Suppressor macrophage (primary cell): ENCODE measurements at regions not wholly inside any gene's neighbourhood (a gene's known extent, or its start where the extent isn't known, plus 50 kb on each side); places are given as distances from the start of the nearest gene placed in this dataset.

ENCODE experiments used
- DNase-seq, 4 experiments: peaks; one replicate each; pipeline ENCODE4 v3.0.0-alpha.2; 2020 to 2022

- no peak for DNase-seq
Observed at GRCh38 chr2:120574620-120575019, 161.0 kb upstream of the GLI2 start.

DNA sequence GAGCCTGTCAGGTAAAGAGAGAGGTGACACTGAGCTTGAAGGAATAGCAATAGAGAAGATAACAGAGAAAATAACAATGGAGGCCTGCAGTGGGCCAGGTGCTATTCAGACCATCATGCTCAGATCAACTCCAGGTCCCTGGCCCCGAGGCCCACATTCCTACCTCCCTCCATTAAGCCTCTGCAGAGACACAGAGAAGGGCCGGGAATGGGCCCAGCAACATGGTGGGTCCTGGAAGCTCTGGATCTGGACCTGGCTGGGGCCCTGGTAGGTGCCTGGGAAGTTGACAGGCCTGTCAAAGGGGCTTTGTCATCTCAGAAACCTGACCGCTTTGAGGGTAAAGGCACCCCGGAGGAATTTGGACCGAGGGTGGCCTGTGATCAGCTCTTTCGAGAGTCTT, 159.7 kb upstream of the GLI2 start:
- DNase-seq: no peak

DNA sequence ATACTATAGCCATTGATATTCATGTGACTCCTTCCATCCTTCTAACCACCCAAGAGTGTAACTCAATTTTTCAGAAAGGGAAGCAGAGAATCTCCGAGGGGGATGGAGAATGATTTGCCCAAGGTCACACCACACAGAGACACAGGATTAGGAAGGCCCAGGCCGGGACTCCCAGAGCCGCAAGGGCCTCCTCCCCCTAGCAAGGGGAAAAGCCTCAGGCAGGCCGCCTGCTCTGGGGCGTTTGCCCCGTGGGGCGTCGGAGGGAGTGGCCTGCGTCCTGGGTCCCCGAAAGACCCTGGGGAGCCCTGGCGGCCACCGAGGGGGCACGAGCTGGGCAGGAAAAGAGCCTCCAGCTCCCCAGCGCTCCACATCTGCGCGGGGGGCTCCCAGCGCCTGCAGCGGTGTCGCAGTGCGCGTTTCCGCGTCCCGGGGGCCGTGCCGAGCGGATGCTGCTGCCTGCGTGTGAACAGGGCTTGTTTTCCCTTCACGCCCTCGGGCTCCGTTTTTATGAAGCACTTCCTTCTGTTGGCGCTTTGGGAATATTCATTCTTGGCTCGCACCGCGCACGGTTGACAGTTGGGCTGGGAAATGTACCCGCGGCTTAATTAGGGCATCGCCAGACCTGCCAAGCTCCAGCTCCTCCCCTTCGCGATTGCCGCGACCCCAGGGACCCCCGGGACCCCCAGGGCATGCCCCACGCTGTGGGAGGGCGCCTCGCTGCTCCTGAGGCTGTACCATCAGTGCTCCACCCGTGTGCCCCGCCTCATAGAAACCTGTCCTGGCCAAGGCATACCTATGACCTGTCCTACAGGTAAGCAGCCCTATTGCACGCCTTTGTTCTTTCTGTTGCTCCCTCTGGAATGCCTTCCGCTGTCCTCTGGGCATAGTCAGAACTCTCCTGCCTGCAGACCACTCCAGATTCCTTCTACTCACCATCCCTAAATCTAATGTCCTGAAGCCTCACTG, 158.9 kb upstream of the GLI2 start:
- no peak for DNase-seq

GRCh38 chr2:120577721-120578295, 157.9 kb upstream of the GLI2 start:
- DNase-seq: no peak

DNA sequence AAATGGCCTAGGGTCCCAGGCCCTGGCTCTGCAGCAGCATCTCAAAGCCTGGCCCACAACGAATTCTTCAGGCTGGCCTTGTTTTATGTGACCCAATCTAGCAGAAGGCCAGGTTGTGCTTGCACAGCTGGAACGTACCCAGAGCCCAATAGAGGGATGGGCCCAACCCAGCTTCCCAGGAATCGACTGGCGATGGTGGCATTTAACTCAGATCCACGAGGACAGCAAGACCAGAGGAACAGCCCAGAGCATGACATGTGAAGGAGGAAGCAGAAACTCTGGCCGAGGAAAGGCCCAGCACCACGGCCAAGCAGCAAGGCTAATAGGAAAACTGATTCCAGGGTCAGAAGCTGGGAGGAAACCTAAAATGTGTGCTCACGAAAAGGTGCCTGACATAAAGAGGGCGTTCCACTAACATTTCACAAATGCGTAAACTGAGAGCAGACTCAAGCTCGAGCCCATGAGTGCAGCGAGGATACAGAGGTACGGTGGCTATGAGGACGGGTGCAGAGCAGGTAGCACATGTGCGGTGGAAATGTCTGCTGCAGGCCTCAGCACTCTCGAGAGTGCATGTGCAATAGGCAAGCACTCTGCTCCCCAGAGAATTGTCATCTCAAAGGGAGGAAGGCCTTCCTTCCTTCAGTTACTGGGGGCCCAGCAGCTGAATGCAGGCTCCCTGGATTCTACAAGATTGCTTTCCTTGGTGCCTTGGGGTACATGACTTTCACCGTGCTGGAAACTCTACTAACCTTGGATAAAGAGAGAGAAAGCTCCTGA, 156.9 kb upstream of the GLI2 start:
- DNase-seq: no peak

GRCh38 chr2:120579916-120580685, 155.6 kb upstream of the GLI2 start:
- no peak for DNase-seq

DNA sequence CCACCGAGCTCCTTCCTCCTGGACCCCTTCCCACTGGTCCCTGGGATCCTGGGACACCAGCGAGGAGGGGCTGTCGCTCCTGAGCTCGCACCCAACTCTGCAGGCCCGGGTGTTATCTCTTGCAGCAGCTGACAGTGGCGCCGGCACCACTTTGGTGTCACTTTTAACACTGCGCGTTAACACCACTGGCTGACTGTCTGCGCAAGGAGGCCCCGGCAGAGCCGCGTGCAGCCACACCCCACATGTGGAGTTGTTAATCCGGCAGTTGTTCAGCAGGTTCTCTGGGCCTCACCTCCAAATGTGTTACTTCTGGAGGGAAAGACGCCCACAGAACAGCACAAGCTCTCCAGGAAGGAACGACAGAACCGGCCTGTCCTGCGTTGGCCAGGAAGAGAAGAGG, 155.0 kb upstream of the GLI2 start:
- no peak for DNase-seq

DNA sequence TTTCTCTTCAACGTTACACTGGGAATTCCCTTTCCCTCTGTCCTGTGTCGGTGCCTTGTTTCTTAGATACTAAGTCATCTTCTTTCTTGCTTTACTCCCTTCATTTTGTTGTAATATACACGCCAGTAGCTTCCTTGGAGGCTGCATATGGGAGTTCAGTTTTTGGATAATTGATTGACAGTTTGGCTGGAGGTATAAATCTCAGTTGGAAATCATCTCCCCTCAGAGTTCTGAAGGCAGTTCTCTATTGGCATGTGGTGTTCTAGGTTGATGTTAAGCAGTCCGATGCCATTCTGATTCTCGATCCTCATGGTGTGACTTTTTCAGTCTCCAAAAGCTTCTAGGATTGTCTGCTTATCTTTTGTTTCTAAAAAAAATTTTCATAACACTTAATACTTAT, 152.5 kb upstream of the GLI2 start:
- DNase-seq: no peak

GRCh38 chr2:120583851-120584570, 151.7 kb upstream of the GLI2 start:
- DNase-seq: no peak

DNA sequence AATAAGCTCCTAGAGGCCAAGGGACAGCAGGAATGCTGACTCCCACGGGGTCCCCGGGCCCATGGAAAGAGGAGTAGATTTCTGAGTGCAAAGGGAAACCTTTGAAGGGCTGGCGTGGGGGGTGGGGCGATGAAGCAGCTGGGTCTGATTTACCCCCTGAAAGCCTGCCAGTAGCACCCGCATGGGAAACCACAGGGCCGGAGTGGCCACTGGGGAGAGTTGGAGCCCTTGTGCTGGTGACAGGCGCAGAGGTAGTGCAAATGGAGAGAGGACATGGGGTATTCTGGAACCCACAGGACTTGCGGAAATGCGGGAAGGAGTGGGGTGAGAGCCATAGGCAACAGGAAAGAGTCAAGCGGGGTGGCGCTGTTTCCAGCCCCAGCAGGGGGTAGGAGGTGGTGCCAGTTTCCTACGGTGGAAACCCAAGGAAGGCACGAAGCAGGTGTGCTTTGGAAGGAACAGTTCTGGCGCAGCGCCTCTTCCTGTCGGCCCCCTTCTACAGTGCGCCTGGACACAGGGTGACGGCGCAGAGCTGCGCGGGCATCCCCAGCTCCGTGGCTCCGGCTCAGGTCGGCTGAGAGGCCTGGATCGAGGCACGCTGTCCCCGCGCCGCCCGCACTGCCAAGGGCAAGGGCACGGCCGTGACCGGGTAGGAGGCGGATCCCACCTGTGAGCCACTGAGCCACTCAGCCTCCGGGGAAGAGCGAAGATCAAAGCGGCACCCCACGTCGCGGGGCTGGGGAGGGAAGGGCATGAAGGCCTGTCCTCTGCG, 149.0 kb upstream of the GLI2 start:
- DNase-seq: no peak

DNA sequence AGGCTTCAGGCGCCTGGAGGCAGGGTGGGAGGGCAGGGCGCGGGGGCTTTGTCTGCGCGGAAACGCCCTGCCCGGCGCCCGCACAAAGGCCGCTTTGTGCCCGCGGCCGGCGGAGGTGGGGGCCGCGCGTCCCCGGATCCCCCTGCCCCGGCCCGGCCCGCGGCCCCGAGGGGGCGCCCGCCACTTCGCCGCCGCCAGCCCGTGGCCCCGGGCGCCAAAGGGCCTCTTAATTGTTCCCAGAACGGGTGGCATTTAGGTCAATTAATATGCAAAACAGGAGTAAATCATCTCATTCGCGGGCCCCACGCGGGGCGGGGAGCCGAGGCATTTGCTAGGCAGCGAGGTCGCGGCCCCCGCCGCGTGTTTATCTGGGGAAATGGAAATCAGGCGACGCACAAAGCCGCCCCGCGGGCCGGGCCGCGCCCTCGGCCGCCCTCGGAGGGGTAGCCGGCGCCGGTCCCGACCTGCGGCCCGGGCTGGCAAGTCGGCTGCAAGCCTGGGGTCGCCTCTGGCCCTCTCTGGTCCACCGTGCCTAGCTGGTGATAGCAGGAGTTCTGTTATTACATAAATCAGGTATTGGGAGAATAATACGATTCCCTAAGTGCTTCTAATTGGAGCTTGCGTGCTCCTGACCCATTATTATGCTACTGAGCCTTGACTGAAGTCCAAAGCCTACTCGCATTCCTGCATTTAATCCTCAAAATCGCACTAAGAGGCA, 148.2 kb upstream of the GLI2 start:
- no peak for DNase-seq

GRCh38 chr2:120587997-120588336, 147.7 kb upstream of the GLI2 start:
- no peak for DNase-seq

- DNase-seq: no peak
Observed at GRCh38 chr2:120589771-120590608, 145.7 kb upstream of the GLI2 start.

GRCh38 chr2:120590841-120591240, 144.8 kb upstream of the GLI2 start:
- DNase-seq: no peak

DNA sequence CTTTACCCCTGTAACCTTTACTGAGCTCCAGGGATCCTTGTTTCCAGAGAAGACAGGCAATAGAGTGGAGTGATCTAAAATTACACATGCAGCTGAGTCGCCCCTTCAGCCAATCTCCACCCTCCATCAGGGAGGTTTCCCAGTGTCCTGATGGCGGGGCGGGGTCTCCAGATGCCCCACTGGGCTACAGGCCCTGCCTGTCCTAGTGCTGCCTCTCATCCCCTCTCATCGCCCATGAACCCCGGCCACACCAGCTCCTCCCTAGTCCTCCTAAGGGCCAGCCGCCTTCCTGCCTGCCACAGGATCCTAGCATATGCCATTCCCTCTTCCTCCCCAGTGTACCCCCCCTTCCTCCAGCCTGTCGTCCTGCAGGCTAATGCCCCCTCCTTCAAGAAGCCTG, 144.1 kb upstream of the GLI2 start:
- no peak for DNase-seq

DNA sequence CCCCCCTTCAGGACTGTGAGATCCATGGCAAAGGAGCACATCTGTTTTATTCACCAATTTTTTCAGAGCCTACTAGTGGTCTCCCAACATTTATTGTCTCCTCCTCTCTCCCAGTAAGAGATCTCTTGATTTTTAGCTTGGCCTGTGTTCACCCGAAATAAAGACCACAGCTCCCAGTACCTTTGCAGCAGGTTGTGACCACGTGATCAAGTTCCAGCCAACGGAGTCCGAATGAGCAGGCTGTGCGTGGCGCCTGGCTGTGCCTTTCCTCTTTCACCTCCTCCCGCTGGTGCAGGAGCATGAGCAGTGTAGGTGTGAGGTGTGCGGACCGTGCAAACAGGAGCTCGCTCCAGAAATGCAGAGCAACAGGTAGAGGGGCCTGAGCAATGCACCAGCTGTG, 143.6 kb upstream of the GLI2 start:
- no peak for DNase-seq

DNA sequence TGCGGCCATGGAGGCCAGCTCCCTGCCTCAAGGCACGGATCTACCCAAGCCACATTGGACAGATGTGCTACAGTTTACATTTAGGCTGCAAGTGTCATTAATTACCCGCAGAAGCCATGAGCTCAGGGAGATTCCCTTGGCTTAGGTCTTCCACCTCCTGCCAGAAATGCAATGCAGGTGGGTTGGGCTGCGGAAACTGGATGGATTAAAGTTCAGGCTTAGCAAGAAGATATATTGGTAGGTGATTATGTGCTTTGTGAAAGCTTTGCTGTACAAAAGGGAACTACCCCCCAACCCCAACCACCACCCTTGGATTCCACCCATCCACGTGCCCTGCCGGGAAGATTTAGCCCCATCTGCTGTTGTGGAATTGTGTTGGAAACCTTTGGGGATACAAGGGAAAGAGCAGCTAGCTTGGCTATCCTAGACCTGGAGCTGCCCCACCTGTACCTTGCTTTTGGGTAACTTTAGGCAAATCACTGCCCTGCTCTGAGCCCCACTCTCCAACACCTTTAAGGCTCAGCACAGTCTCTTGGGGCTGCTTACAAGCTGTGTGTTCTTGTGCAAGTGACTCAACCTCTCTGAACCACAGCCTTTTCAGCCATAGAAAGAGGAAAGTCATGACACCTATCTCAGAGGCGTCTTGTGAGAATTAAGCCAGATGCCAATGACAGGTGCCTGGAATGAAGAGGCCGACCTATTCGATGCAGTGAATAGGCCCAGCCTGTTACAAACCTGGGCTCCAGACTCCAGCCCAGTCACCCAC, 141.6 kb upstream of the GLI2 start:
- no peak for DNase-seq

- DNase-seq: no peak
Observed at GRCh38 chr2:120594856-120595685, 140.6 kb upstream of the GLI2 start.
